ENCODE measurements at regions not wholly inside any gene's neighbourhood (a gene's known extent, or its start where the extent isn't known, plus 50 kb on each side); places are given as distances from the start of the nearest gene placed in this dataset.

- TF ChIP-seq, protein P1, sequence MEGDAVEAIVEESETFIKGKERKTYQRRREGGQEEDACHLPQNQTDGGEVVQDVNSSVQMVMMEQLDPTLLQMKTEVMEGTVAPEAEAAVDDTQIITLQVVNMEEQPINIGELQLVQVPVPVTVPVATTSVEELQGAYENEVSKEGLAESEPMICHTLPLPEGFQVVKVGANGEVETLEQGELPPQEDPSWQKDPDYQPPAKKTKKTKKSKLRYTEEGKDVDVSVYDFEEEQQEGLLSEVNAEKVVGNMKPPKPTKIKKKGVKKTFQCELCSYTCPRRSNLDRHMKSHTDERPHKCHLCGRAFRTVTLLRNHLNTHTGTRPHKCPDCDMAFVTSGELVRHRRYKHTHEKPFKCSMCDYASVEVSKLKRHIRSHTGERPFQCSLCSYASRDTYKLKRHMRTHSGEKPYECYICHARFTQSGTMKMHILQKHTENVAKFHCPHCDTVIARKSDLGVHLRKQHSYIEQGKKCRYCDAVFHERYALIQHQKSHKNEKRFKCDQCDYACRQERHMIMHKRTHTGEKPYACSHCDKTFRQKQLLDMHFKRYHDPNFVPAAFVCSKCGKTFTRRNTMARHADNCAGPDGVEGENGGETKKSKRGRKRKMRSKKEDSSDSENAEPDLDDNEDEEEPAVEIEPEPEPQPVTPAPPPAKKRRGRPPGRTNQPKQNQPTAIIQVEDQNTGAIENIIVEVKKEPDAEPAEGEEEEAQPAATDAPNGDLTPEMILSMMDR (IDR thresholded peaks at IDR 0.05 in 4 of 5, conservative IDR thresholded peaks at IDR 0.05 in 1 of 5): no peak
- no peak for TF ChIP-seq POLR2A (IDR thresholded peaks at IDR 0.05)
Observed at GRCh38 chr10:78954689-78955088, 114.1 kb upstream of the ZMIZ1 start.

Data from gastrocnemius medialis (tissue), 4 donors.